Testis (tissue), 2 donors: ENCODE measurements at regions not wholly inside any gene's neighbourhood (a gene's known extent, or its start where the extent isn't known, plus 50 kb on each side); places are given as distances from the start of the nearest gene placed in this dataset.

Experiments
- DNase-seq: peaks from one replicate; pipeline ENCODE4 v3.0.0-alpha.2; 2019
- H3K27ac ChIP-seq, 2 donors: fragments of 200-600 bp; sonication (generic); one replicate each; pipeline ENCODE4 v1.5.1; 2019
- H3K27me3 ChIP-seq: fragments of 200-600 bp; sonication (generic); one replicate; pipeline ENCODE4 v1.5.1; 2019
- H3K36me3 ChIP-seq: fragments of 200-600 bp; sonication (generic); one replicate; pipeline ENCODE4 v1.5.1; 2017; ENCODE audit warnings: low read depth; ENCODE audit errors: missing control alignments
- H3K4me1 ChIP-seq: fragments of 200-600 bp; sonication (generic); one replicate; pipeline ENCODE4 v1.5.1; 2019
- H3K4me3 ChIP-seq, 2 donors: fragments of 200-600 bp; sonication (generic); one replicate each; pipeline ENCODE4 v1.5.1; 2017 to 2019
- H3K9me3 ChIP-seq: fragments of 200-600 bp; sonication (generic); one replicate; pipeline ENCODE4 v1.5.1; 2017
- CTCF ChIP-seq, 3 experiments: fragments of 450-650 bp in 2 of 3; fragments of 200-600 bp in 1 of 3; sonication (generic) in 1 of 3; IDR thresholded peaks; one replicate each; pipeline ENCODE4 v1.5.1; 2016 to 2019; ENCODE audit warnings: antibody characterized with exemption in 3 of 3, mild to moderate bottlenecking in 2 of 3, moderate library complexity in 1 of 3
- POLR2A ChIP-seq: fragments of 450-650 bp; IDR thresholded peaks from one replicate; pipeline ENCODE4 v1.6.1; 2017; ENCODE audit warnings: antibody characterized with exemption, mild to moderate bottlenecking, moderate library complexity
- WGBS, 2 donors: methylation state at CpG; one replicate each; pipeline ENCODE4 v1.1.5; 2018; 5-methylcytosine and 5-hydroxymethylcytosine counted together
- intact Hi-C: fragments of 100-400 bp; cut with DNase I; formaldehyde crosslinking; loops from one replicate; pipeline ENCODE4 v1.15.1; 2023; ENCODE audit warnings: low total_unique reads

- no peak for TF ChIP-seq POLR2A
- no peak for TF ChIP-seq CTCF (IDR thresholded peaks at IDR 0.05)
- H3K36me3 ChIP-seq, result no peaks in the 10 kb centered on the region
- intact Hi-C loops, result no loop called here
- no peaks in the 10 kb centered on the region for H3K9me3 ChIP-seq
- H3K27ac ChIP-seq, result no peak overlapping the region
- no peak for DNase-seq
- no peaks in the 10 kb centered on the region for H3K4me1 ChIP-seq
- H3K4me3 ChIP-seq, result no peak overlapping the region
- no peaks in the 10 kb centered on the region for H3K27me3 ChIP-seq
- 79 to 83% methylated on average over 14 of the region's 14 CpGs for WGBS, 2 donors
Measured at GRCh38 chr18:26642440-26643348, 94.3 kb upstream of the KCTD1 start.

- Histone ChIP-seq H3K4me1 (no peaks in the 10 kb centered on the region), H3K36me3 (no peaks in the 10 kb centered on the region), H3K9me3 (no peaks in the 10 kb centered on the region), H3K27ac (no peak overlapping the region), H3K27me3 (no peaks in the 10 kb centered on the region), H3K4me3 (no peak overlapping the region)
- TF ChIP-seq POLR2A (no peak), CTCF (IDR thresholded peaks at IDR 0.05) (no peak)
- intact Hi-C loops, result no loop called here
- 78 to 89% methylated on average over 5 of the region's 5 CpGs for WGBS, 2 donors
- DNase-seq, result no peak
Measured at GRCh38 chr18:26640541-26640940, 92.2 kb upstream of the KCTD1 start.

DNA sequence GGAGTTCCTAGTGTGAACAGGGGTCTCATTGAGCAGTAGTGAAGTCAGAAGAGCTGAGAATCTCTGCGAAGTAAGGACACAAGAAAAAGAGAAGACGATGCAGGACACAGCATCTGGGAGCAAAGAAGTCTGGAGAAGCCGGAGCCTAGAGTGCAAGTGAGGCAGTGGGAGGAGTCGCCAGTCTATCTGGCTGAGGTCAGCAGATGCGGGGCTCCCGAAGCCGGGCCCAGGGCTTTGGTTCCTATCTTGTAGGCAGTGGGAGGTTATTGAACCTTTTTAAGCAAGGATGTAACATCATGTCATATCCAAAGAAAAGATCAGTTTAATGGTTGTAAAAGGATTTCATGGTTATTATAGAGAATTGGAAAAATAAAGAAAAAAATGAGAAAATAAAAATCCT lies 90.8 kb upstream of the KCTD1 start:
- TF ChIP-seq POLR2A, result no peak
- TF ChIP-seq CTCF (IDR thresholded peaks at IDR 0.05), result no peak
- intact Hi-C loops, result no loop called here
- Histone ChIP-seq H3K27ac (no peak overlapping the region), H3K4me3 (no peak overlapping the region), H3K4me1 (no peaks in the 10 kb centered on the region), H3K9me3 (no peaks in the 10 kb centered on the region), H3K36me3 (no peaks in the 10 kb centered on the region), H3K27me3 (no peaks in the 10 kb centered on the region)
- WGBS, 2 donors, result 70 to 78% methylated on average over 7 of the region's 7 CpGs
- no peak for DNase-seq

DNA sequence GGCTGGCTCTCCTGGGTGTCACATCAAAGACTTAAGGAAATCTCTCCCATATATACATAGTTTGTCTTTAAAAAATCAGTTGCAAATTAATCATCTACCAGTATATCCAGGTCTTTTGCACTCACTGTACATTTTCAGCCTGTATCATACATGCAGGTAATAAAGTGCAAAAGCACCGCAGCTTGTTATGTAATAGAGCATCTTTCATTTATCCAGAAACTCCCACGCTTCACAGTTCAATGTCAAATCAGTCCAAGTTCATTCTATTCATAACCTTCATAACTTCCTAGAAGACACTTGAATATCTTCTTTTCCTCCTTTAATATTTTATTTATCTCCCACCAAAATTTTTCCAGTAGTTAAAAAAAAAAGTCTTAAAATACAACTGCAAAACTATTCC lies 89.6 kb upstream of the KCTD1 start:
- Histone ChIP-seq H3K27ac (no peak overlapping the region), H3K4me1 (no peaks in the 10 kb centered on the region), H3K9me3 (no peaks in the 10 kb centered on the region), H3K36me3 (no peaks in the 10 kb centered on the region), H3K27me3 (no peaks in the 10 kb centered on the region), H3K4me3 (no peak overlapping the region)
- WGBS, 2 donors, result 74 to 91% methylated on average over 2 of the region's 2 CpGs
- intact Hi-C loops, result no loop called here
- DNase-seq, result no peak
- no peak for TF ChIP-seq CTCF (IDR thresholded peaks at IDR 0.05)
- TF ChIP-seq POLR2A, result no peak

- H3K27ac ChIP-seq, result no peak overlapping the region
- H3K36me3 ChIP-seq, result no peaks in the 10 kb centered on the region
- WGBS, 2 donors, result 66 to 79% methylated on average over 7 to 8 of the region's 8 CpGs
- no peak overlapping the region for H3K4me3 ChIP-seq
- no peak for DNase-seq
- H3K4me1 ChIP-seq, result no peaks in the 10 kb centered on the region
- no peaks in the 10 kb centered on the region for H3K27me3 ChIP-seq
- no peaks in the 10 kb centered on the region for H3K9me3 ChIP-seq
- no peak for TF ChIP-seq POLR2A
- intact Hi-C loops, result no loop called here
Measured at GRCh38 chr18:26637324-26637723, 89.0 kb upstream of the KCTD1 start.
